Nephron progenitor cell (in vitro differentiated cells): ENCODE measurements at regions not wholly inside any gene's neighbourhood (a gene's known extent, or its start where the extent isn't known, plus 50 kb on each side); places are given as distances from the start of the nearest gene placed in this dataset.
"Not testable (repeated sequence)": the region's sequence is repeated elsewhere in the genome, so short reads cannot be mapped to it uniquely, and the experiment has no call there.

ENCODE experiments used
- DNase-seq: peaks from one replicate; pipeline ENCODE4 v3.0.0; 2021
- H3K27ac Mint-ChIP-seq: 2 replicates; pipeline ENCODE4 v1.8.0; 2021; ENCODE audit warnings: mild to moderate bottlenecking, moderate library complexity, mixed read lengths
- H3K27me3 Mint-ChIP-seq: 2 replicates; pipeline ENCODE4 v1.8.0; 2021; ENCODE audit warnings: mild to moderate bottlenecking, low read depth, mixed read lengths; ENCODE audit not compliant: poor library complexity
- H3K36me3 Mint-ChIP-seq: 2 replicates; pipeline ENCODE4 v1.8.0; 2021; ENCODE audit warnings: low read depth, mixed read lengths
- H3K4me1 Mint-ChIP-seq: 2 replicates; pipeline ENCODE4 v1.8.0; 2021; ENCODE audit warnings: mixed read lengths
- H3K4me3 Mint-ChIP-seq: 2 replicates; pipeline ENCODE4 v1.8.0; 2021; ENCODE audit warnings: mild to moderate bottlenecking, moderate library complexity, mixed read lengths
- H3K9me3 Mint-ChIP-seq: 2 replicates; pipeline ENCODE4 v1.8.0; 2021; ENCODE audit warnings: mild to moderate bottlenecking, moderate library complexity, mixed read lengths
- CTCF ChIP-seq: fragments of 200-600 bp; sonication (generic); IDR thresholded peaks from 2 replicates; pipeline ENCODE4 v1.5.0; 2021; ENCODE audit warnings: antibody characterized with exemption

GRCh38 chr3:88462230-88462629 lies 312.5 kb downstream of the C3orf38 start:
- Mint-ChIP-seq H3K27ac (no peak overlapping the region), H3K4me3 (no peak overlapping the region), H3K4me1 (no peaks in the 10 kb centered on the region), H3K27me3 (peaks cover 8% of the 10 kb centered on the region), H3K36me3 (no peaks in the 10 kb centered on the region), H3K9me3 (no peaks in the 10 kb centered on the region)
- DNase-seq: no peak
- no peak for TF ChIP-seq CTCF

DNA sequence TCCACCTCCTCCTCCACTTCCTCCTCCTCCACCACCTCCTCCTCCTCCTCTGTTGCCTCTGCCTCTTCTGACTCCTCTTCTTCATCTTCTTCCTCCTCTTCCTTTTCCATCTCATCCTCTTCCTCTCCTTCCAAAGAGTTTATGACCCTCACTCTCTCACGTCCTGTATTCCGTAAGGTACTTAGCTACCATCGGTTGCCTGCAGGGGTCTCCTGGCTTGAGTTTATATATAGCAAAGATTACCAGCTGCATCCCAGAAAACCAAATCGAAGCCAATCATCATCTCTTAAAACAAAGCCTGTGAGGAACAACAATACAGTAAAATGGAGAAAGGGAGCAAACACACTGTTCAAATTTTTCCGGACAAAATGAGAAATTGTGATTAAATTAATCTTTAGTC lies 317.4 kb downstream of the C3orf38 start:
- H3K4me1 Mint-ChIP-seq: no peaks in the 10 kb centered on the region
- no peak overlapping the region for H3K4me3 Mint-ChIP-seq
- no peaks in the 10 kb centered on the region for H3K36me3 Mint-ChIP-seq
- no peak for TF ChIP-seq CTCF
- peaks cover 8% of the 10 kb centered on the region for H3K27me3 Mint-ChIP-seq
- DNase-seq: no peak
- H3K9me3 Mint-ChIP-seq: no peaks in the 10 kb centered on the region
- no peak overlapping the region for H3K27ac Mint-ChIP-seq

DNA sequence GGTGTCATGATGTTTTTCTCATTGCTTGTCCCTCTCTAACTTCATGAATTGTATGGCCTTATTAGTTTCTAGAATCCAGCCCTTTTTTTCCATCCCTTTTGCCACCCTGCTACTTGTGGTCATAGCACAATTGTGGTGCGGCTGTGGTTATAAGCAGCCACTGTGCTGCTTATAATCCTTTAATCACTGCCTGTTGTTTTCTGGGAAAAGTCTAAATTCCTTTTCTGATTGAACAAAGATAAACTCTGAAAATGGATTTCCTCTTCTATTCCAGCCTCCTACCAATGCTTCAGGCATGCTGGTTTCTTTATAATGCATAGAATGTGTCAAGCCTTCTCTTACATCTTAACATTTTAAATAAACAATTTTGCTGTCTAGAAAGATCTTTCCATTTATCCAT lies 319.5 kb downstream of the C3orf38 start:
- Mint-ChIP-seq H3K27ac (no peak overlapping the region), H3K36me3 (no peaks in the 10 kb centered on the region), H3K9me3 (no peaks in the 10 kb centered on the region), H3K4me1 (no peaks in the 10 kb centered on the region), H3K4me3 (no peak overlapping the region), H3K27me3 (peaks cover 6% of the 10 kb centered on the region)
- no peak for TF ChIP-seq CTCF
- DNase-seq: no peak

DNA sequence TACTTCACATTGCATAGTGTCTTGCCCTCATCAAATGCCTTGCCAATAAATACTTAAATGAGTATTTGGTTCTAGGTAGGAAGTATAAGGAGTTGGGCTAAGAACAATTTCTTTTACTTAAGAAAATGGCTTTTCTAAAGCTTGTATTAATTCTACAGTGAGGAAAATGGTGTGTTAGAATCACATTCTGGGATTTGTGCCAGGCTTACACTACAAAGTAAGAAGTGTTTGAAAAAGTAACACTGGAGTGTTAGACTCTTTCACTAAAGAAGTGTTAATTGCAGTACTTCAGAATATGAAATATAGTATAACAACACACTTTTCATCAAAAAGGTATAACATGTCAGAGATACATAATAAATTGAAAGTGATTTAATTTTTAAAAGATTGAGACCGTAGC lies 328.7 kb downstream of the C3orf38 start:
- no peaks in the 10 kb centered on the region for H3K9me3 Mint-ChIP-seq
- H3K4me3 Mint-ChIP-seq: no peak overlapping the region

DNA sequence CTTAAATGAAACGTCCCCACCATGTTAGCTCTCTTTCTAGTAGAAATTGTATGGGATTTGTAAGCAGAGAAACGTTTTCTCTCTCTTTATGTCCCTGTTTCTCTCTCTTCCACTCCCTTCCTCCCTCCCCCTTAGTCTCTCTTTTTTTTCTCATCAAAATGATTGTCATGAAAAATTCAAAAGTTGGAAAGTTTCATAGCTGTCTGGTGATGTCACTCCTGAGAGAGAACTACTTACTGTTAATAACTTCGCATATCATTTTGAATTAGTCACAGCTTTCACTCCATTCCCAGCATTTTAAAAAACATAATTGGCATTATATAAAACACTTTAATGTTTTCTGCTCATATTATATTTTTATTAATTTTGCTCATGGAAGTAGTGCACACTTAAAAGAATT lies 331.1 kb downstream of the C3orf38 start:
- no peaks in the 10 kb centered on the region for H3K36me3 Mint-ChIP-seq
- no peak overlapping the region for H3K4me3 Mint-ChIP-seq
- H3K27me3 Mint-ChIP-seq: no peaks in the 10 kb centered on the region
- H3K4me1 Mint-ChIP-seq: no peaks in the 10 kb centered on the region
- no peak overlapping the region for H3K27ac Mint-ChIP-seq
- no peak for TF ChIP-seq CTCF
- DNase-seq: no peak
- H3K9me3 Mint-ChIP-seq: no peaks in the 10 kb centered on the region

More for the DNA sequence above, 328.7 kb downstream of the C3orf38 start:
- Mint-ChIP-seq H3K36me3 (no peaks in the 10 kb centered on the region), H3K4me1 (no peaks in the 10 kb centered on the region), H3K27me3 (no peaks in the 10 kb centered on the region), H3K27ac (no peak overlapping the region)
- no peak for DNase-seq
- TF ChIP-seq CTCF: no peak

- TF ChIP-seq CTCF: no peak
- Mint-ChIP-seq H3K4me3 (no peak overlapping the region), H3K9me3 (no peaks in the 10 kb centered on the region), H3K36me3 (no peaks in the 10 kb centered on the region), H3K27ac (no peak overlapping the region), H3K27me3 (no peaks in the 10 kb centered on the region), H3K4me1 (no peaks in the 10 kb centered on the region)
- no peak for DNase-seq
Observed at GRCh38 chr3:88485001-88485400, 335.2 kb downstream of the C3orf38 start.

- peaks cover 13% of the 10 kb centered on the region for H3K36me3 Mint-ChIP-seq
- H3K4me3 Mint-ChIP-seq, H3K4me1 Mint-ChIP-seq, H3K27ac Mint-ChIP-seq, DNase-seq, H3K27me3 Mint-ChIP-seq: not testable (repeated sequence)
- H3K9me3 Mint-ChIP-seq: peaks cover 19% of the 10 kb centered on the region
Observed at GRCh38 chr3:88508818-88509217, 359.1 kb downstream of the C3orf38 start.
